NCI-H2227 treated with DMSO at 0.1 percent for 48 hours (cell line): ENCODE measurements at regions not wholly inside any gene's neighbourhood (a gene's known extent, or its start where the extent isn't known, plus 50 kb on each side); places are given as distances from the start of the nearest gene placed in this dataset.

Experiments
- DNase-seq: peaks from one replicate; lab custom pipeline; 2025; lab: John Stamatoyannopoulos, UW

- DNase-seq: no peak
Observed at GRCh38 chr5:73395256-73395655, 53.3 kb downstream of the FOXD1 start.

DNA sequence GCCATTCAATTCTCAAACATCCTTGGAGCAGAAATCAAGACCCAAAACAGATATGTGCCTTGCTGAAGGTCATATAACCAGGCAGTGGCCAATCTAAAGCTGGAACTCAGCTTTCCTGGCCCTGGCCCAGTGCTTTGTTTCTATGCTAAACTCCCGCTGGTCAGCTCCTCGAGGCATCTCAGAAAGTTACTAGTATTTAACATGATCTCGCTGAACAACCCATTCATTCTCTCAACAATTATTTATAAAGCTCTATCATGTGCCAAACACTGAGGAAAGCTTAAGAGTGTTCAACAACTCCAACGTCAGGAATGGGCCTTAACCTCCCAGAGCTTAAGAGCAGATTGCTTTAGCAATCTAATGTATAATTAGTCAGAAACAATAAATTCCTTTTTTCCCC is 54.0 kb downstream of the FOXD1 start:
- DNase-seq: no peak

DNA sequence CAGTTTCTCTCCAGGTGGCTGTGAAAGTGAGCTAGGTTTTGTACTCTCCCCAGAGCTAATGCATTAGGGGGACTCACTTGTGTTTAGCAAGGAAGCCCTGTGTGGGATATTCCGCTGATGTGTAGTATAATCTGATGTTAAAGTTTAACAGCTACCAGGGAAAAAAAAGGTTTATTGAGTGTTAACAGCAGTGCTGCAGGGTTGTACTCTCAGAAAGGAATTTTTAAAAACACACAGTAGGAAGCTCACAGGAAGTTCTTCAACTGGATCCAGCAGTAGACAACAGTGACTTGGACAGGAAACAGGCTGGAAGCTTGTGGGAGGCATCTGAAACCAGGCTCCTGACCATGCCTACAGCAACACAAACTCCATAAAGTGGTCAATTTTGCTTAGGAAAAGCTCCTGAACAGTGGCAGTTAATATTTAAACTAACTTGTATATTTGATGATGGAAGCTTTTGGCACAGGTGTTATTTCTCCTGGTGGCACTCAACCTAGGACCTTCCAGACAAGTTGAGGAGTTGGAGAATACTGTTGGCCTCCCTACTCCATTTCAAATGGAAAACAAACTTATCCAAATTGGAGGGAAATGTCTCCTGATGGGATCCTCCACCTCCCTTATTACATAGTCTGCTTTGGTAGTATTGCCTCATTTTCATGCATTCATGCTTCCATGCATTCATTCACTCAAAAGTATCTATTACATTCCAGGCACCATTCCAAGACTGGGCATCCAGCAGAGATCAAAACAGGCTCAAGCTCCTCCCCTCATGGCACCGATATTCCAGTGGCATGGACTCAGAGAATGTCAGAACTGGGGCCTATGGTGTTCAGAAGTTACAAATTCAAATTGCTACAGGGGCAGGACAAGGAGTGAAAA is 54.7 kb downstream of the FOXD1 start:
- DNase-seq: no peak

GRCh38 chr5:73392775-73393174 is 55.8 kb downstream of the FOXD1 start:
- DNase-seq: no peak

GRCh38 chr5:73391441-73391881 is 57.1 kb downstream of the FOXD1 start:
- DNase-seq: no peak

GRCh38 chr5:73390972-73391371 is 57.6 kb downstream of the FOXD1 start:
- DNase-seq: no peak

- DNase-seq: no peak
Observed at GRCh38 chr5:73388740-73389139, 59.8 kb downstream of the FOXD1 start.

DNA sequence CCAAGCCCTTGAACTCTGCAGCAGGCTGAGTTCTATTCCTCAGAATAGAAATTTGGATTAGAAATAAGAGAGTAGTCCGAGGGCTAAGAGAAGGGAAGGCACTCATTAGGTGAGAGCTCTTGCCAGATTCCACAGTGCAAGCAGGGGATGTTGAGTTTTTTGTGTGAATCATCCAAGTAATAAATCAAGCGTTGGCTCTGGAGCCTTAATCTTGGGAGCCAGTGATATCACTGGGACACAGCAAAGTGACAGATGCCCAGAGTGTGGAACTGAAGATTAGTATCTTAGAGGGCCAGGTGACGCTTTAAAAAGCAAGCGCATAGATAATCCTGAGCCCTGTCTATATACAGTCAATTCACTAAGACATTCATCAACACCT is 60.3 kb downstream of the FOXD1 start:
- DNase-seq: no peak

DNA sequence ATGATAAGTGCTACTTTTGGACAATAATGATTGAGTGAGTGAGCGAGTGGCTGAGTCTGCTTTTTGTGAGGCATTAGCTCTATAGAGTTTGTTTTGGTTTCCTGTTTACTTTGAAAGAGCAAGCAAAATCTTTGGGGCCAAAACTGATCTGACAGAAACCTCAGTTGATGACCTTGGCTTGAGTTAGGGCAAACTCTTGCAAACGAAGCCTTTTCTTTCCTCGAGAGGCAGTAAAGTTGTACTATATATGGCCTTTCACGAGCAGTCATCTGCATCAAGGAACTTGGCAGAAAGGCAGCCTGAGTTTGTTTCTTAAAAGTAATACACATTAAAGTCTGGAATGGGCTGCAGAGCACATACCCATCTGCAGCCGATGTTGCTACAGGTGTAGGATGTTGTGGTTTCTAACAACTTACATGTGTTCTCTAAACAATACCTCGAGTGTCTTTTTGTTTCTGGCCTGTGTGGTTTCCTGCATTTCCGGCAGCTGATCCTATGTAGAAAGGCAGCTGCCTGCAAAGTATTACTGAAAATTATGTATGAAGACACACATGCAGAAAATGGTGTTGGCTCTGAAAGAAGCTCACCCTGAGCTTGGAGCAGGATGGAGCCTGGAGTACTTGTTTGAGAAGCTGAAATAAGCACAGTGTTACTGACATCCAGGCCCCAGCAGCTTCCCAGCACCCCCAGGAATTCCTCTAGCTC is 60.8 kb downstream of the FOXD1 start:
- no peak for DNase-seq

DNA sequence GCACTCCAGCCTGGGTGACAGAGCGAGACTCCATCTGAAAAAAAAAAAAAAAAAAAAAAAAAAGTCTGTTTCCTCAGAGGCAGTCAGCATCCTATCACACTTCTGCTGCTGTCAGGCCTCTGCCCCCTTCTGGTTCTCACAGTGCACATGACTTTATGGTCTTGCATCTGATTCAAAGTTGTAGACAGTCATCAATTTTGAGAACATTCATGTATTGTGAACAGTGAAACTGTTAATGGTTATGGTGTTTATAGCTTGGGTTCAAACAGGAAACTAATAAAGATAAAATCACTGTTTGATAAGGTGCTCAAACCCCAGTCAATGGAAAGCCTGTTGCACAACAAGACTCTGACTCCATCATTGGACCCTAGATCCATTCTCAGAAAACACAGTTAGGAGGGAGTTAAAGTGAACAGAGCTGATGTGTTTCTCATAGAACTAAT is 61.4 kb downstream of the FOXD1 start:
- DNase-seq: no peak

GRCh38 chr5:73384861-73385260 is 63.7 kb downstream of the FOXD1 start:
- DNase-seq: no peak

DNA sequence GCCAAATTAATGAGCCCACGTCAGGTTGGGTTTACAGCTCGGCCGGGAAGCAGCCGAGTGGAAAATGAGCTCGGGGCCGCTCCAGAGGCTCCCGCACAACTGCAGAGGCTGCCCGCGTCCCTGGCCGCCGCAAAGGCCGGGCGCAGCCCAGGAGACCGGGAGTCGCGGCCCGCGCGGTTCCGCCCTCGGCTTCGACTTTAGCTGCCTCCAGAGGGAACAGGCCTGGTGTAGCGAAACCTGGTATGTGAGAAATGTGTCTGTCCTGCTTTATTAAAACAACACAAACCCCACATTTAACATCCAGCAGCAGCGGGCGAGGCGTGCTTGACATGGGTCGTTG is 66.2 kb downstream of the FOXD1 start:
- DNase-seq: no peak

- DNase-seq: no peak
Observed at GRCh38 chr5:73381590-73382400, 66.8 kb downstream of the FOXD1 start.

DNA sequence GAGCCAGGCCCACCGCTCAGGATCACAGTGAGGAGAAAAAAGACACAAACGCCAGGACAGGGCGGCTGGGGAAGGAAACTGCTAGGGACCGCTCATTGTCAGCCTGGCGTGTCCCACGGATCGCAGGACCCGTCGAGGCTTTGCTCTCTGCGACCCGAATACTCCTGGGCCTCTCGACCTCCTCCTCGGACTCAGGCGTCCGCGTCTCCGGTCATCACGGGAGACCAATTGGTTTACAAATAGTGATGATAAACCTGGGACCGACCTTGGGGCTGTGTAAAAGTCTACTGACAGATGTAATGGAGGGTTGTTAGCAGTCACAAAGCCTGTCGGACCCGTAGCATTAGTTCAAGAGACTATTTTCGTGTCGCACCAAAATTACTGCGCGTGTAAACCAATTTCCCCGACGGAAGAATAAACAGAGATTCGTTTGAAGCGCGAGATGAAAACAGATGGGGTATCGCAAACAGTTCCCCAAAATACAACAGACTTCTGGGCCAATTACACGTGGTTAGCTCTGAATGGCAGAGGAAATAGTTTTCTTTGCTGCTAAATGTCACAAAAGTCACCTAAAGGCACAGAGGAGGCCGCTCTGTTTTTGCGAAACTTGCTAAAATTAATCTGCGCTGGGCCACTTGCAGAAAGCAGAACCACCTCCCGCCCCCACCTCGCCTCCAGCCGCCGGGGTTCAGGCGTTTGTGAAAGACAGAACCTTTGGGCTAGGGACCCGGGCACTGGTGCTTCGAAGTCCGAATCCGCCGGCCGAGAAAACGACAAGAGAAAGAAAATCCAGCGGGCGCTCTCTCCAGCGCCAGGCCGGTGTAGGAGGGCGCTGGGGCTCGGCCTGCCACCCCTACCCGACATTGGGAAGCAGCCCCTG is 67.6 kb downstream of the FOXD1 start:
- DNase-seq: no peak

- no peak for DNase-seq
Observed at GRCh38 chr5:73380041-73380440, 68.5 kb downstream of the FOXD1 start.

- no peak for DNase-seq
Observed at GRCh38 chr5:73379435-73379834, 69.1 kb downstream of the FOXD1 start.

DNA sequence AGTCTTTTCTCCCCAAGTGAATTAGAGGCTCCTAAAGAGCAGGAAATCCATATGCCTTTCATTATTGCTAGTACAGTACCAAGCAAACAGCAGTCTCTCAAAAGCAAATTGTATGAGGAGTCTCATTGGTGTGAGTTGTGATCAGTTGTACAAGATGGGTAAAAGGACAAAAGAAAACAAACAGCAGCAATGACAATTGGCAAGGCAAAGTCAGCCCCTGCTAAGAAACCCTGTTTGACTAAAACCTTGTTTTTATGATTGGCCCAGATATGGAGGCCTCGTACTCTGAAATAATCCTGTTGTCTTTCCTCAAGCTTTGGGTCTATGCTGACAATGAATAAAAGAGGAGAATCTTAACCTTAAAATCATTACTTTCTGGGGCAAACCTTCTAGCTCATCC is 69.8 kb downstream of the FOXD1 start:
- DNase-seq: no peak

DNA sequence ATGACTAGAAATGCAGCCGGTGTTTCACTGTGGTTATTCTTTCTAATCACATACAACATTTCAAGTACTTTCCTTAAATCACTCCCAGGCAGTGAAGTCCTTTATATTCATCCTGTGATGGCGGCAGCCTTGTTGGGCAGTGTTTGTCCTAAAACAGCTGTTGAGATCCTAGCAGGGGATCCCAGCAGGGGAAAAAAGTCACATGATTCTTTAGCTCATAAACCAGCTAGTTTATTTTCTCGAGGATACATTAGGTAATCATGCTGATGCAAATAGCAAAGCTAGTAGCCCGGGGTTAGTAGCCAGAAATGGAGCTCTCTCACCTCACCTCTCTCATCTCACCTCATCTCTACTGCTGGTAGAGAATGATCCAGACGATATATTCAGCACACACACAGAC is 70.5 kb downstream of the FOXD1 start:
- no peak for DNase-seq

DNA sequence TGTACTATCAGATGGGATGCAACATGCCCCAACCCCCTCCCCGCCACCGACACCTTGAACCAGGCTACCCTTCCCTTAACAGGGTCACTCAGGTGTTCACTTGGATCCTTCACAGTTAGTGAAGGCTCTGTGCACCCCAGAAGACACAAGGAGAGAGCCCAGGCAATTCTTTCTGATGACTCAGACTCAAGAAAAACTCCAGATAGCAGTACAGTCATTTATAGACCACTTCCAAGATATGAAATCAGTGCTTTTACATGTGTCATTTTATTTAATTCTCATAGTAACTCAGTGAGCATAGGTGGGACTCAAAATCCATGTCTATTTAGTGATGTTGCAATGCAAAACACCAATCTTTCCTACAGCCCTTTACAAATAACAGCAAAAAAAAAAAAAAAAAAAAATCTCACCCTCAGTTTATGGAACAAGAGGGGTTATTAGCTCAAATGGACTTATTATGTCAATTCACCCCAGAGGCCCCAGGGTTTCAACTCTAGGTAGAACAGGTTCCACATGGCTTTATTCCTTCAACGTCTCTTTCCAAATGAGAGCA is 71.9 kb downstream of the FOXD1 start:
- no peak for DNase-seq

DNA sequence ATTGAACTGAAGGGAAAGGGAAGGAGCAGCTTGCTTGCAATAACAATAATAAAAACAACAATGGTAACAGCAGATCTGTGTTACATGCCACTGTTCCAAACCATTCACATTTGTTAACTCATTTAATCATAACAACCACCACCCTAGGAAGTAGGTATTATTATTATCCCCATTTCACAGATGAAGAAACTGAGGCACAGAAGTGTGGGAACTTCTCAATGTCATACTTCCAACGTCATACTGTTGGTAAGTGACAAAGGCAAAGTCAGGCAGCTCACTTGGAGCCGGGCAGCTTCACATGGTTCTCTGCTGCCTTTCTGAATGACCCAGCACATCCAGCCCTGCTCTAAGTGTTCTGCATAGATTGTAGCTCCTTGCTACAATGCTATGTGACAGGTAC is 72.6 kb downstream of the FOXD1 start:
- DNase-seq: no peak

DNA sequence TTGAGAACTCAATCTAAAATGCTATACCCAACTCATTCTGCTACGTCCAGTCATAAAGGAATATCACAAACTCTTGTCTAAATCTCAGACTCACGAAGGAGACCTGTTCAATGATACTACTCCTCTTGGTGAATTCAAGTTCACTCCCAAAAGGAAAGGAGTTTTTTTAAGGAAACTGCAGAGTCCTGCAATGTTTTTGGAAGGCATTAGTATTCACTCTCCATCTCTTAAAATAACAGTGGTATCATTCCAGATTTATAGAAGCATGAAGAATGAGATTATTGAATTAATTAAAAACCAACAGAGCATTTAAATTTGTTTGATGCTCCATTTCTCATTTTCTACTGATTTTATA is 73.4 kb downstream of the FOXD1 start:
- DNase-seq: no peak
